KOPT-K1 (cell line): ENCODE measurements at regions not wholly inside any gene's neighbourhood (a gene's known extent, or its start where the extent isn't known, plus 50 kb on each side); places are given as distances from the start of the nearest gene placed in this dataset.
"Not testable (repeated sequence)": the region's sequence is repeated elsewhere in the genome, so short reads cannot be mapped to it uniquely, and the experiment has no call there.

Source experiments
- H3K27ac ChIP-seq: fragments of 200-600 bp; sonication (generic); 2 replicates; pipeline ENCODE4 v1.5.1; 2016; ENCODE audit warnings: antibody characterized with exemption, mild to moderate bottlenecking, low read depth, low read length; ENCODE audit not compliant: poor library complexity, severe bottlenecking
- H3K36me3 ChIP-seq: fragments of 200-600 bp; sonication (generic); 2 replicates; pipeline ENCODE4 v1.5.1; 2017; ENCODE audit warnings: antibody characterized with exemption, mild to moderate bottlenecking, low read length, moderate library complexity; ENCODE audit not compliant: insufficient read depth
- H3K9me3 ChIP-seq: fragments of 200-600 bp; sonication (generic); 2 replicates; pipeline ENCODE4 v1.5.1; 2017; ENCODE audit warnings: antibody characterized with exemption, low read length, mild to moderate bottlenecking; ENCODE audit not compliant: insufficient read depth, poor library complexity, severe bottlenecking

DNA sequence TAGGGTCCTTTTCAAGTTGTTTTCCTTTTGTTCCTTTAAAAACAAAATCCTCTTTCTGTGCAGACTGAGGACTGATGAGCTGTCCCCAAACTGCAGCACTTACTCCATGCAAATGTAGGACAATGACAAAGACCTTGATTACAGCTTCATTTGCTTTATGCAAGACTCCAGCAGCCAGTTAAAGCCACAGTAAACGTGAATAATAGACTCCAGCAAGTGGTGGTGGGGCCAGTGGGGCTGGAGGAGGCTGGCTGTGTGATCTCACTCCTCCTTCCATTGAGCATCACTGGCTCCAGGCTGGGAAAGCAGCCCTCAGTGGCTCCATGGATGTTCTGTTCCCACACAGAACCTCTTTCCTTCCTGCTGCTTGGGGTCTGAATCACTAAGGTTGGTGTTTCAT is 306.0 kb upstream of the CELF4 start:
- Histone ChIP-seq H3K9me3 (no peaks in the 10 kb centered on the region), H3K36me3 (no peaks in the 10 kb centered on the region)

GRCh38 chr18:37869051-37869450 is 303.5 kb upstream of the CELF4 start:
- H3K9me3 ChIP-seq: no peaks in the 10 kb centered on the region
- no peak overlapping the region for H3K27ac ChIP-seq
- H3K36me3 ChIP-seq: no peaks in the 10 kb centered on the region

More for the DNA sequence above, 306.0 kb upstream of the CELF4 start:
- no peak overlapping the region for H3K27ac ChIP-seq

GRCh38 chr18:37864122-37864521 is 298.5 kb upstream of the CELF4 start:
- Histone ChIP-seq H3K36me3 (no peaks in the 10 kb centered on the region), H3K27ac (no peak overlapping the region), H3K9me3 (no peaks in the 10 kb centered on the region)

DNA sequence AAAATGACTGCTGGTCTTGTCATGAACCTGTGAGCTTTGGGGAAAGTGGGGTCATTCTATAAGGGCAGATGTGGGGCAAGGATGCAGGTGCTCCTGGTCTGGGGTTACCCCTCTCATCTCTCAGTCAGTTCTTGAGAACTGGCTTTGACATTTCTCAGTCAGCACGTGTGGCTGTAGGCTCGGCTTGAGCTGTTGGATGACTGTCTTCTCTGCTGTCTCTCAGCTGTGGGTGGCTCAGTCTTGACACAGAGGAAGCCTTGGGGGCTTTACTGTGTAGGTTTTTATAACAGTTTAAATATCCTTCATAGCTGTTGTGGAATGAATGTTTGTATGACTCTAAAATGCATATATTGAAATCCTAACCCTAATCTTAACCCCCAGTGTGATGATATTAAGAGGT is 296.4 kb upstream of the CELF4 start:
- Histone ChIP-seq H3K27ac (no peak overlapping the region), H3K9me3 (no peaks in the 10 kb centered on the region), H3K36me3 (no peaks in the 10 kb centered on the region)

DNA sequence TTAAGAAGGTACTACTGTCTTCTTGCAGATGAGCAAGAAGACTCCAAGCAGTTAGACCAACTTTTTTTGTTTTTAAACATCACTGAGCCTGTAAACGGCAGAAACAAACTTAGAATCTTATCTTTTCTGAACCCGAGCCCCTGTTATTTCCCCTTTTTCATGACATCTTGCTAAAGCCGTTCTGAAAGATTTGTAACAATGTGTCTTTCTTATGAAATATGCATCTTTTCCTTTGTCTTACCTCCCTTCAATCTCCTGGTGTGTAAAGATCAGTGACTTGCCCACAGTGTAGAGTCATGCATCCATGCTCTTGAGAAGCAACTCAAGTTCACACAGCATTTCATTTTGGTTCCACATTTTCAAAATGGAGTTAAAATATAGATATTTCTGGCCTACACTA is 288.8 kb upstream of the CELF4 start:
- Histone ChIP-seq H3K27ac (no peak overlapping the region), H3K36me3 (no peaks in the 10 kb centered on the region), H3K9me3 (no peaks in the 10 kb centered on the region)

GRCh38 chr18:37853706-37854105 is 288.1 kb upstream of the CELF4 start:
- H3K27ac ChIP-seq: no peak overlapping the region
- H3K36me3 ChIP-seq: no peaks in the 10 kb centered on the region
- H3K9me3 ChIP-seq: no peaks in the 10 kb centered on the region

GRCh38 chr18:37852464-37852863 is 286.9 kb upstream of the CELF4 start:
- Histone ChIP-seq H3K27ac (no peak overlapping the region), H3K36me3 (no peaks in the 10 kb centered on the region), H3K9me3 (no peaks in the 10 kb centered on the region)

DNA sequence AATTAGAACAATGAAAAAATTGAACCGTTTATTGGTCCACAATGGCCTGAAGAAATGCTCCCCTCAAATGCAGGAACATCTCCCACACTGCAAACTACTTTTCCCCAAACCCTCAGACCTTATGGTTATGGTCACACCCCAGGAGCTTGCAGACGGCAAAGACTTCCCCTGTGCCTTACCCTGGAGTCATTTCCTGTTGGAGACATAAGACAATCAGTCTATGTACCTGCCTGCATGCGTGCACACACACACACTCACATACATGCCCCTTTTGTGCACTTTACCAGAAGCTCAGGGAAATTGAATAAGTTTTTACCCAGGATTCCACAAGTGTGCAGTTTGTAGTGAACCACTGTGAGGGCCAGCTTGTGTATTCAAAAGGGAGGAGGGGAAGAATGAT is 281.9 kb upstream of the CELF4 start:
- no peak overlapping the region for H3K27ac ChIP-seq
- no peaks in the 10 kb centered on the region for H3K36me3 ChIP-seq
- H3K9me3 ChIP-seq: no peaks in the 10 kb centered on the region

DNA sequence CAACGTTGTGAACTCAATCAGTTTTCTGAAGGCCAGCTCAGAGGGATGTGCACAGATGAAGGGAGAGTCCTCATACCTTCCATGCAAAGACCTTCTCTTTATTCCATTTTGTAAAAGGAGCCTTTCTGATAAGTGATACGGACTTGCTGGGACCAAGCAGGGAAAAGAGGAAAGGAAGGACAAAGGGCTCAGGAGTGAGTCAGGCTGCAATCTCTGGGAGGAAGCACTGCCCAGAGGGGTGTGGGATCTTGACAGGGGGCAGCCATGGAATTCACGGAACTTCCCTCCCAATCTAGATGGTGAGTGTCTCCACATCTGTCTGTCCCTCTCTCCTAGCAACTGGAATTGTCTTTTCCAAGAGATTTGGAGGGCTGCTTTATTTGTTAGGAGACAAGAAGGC is 281.4 kb upstream of the CELF4 start:
- Histone ChIP-seq H3K36me3 (no peaks in the 10 kb centered on the region), H3K9me3 (no peaks in the 10 kb centered on the region)

GRCh38 chr18:37845498-37845897 is 279.9 kb upstream of the CELF4 start:
- Histone ChIP-seq H3K9me3 (no peaks in the 10 kb centered on the region), H3K27ac (no peak overlapping the region), H3K36me3 (no peaks in the 10 kb centered on the region)

More for the DNA sequence above, 281.4 kb upstream of the CELF4 start:
- no peak overlapping the region for H3K27ac ChIP-seq

- H3K27ac ChIP-seq: no peak overlapping the region
- H3K36me3 ChIP-seq: no peaks in the 10 kb centered on the region
- no peaks in the 10 kb centered on the region for H3K9me3 ChIP-seq
These were observed 278.8 kb upstream of the CELF4 start for GRCh38 chr18:37844209-37844970.

GRCh38 chr18:37838083-37838482 is 272.5 kb upstream of the CELF4 start:
- Histone ChIP-seq H3K27ac (no peak overlapping the region), H3K36me3 (no peaks in the 10 kb centered on the region), H3K9me3 (no peaks in the 10 kb centered on the region)

GRCh38 chr18:37836071-37836970 is 270.7 kb upstream of the CELF4 start:
- H3K27ac ChIP-seq: no peak overlapping the region
- H3K36me3 ChIP-seq: no peaks in the 10 kb centered on the region
- no peaks in the 10 kb centered on the region for H3K9me3 ChIP-seq

- not testable (repeated sequence) for H3K36me3 ChIP-seq, H3K9me3 ChIP-seq, H3K27ac ChIP-seq
These were observed 266.6 kb upstream of the CELF4 start for GRCh38 chr18:37832010-37832695.

DNA sequence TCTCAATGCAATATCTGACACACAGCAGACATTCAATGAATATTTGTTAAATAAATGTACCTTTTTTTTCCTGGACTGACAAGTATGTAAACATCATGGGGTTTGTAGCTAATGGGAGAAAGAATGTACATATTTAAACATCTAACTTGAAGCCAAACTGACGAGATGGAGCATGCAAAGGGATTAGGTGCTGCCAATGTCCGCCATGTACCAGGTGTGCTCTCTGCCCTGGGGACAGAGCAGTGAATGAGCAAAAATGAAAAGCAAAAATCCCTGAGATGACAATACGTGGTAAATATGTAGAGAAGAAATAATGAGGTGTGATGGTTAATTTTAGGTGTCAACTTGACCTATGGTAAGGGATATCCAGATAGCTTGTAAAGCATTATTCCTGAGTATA is 247.4 kb upstream of the CELF4 start:
- H3K36me3 ChIP-seq: no peaks in the 10 kb centered on the region
- no peaks in the 10 kb centered on the region for H3K9me3 ChIP-seq
- H3K27ac ChIP-seq: no peak overlapping the region
